Peyer's patch (tissue), 4 donors: ENCODE measurements at regions not wholly inside any gene's neighbourhood (a gene's known extent, or its start where the extent isn't known, plus 50 kb on each side); places are given as distances from the start of the nearest gene placed in this dataset.

Source experiments
- POLR2A ChIP-seq, 2 donors: fragments of 450-650 bp; IDR thresholded peaks; one replicate each; pipeline ENCODE4 v1.5.1; 2017; ENCODE audit warnings: antibody characterized with exemption in 2 of 2, mild to moderate bottlenecking in 2 of 2, moderate library complexity in 2 of 2
- TF ChIP-seq, protein P1 (sequence below), 6 experiments: fragments of 450-650 bp in 4 of 6; fragments of 200-600 bp in 2 of 6; sonication (generic) in 1 of 6; IDR thresholded peaks; one replicate each; pipeline ENCODE4 v1.5.1; 2017 to 2019; ENCODE audit warnings: antibody characterized with exemption in 6 of 6, mild to moderate bottlenecking in 3 of 6, moderate library complexity in 1 of 6

GRCh38 chr1:101162300-101162699 is 74.5 kb upstream of the S1PR1 start:
- TF ChIP-seq, protein P1, sequence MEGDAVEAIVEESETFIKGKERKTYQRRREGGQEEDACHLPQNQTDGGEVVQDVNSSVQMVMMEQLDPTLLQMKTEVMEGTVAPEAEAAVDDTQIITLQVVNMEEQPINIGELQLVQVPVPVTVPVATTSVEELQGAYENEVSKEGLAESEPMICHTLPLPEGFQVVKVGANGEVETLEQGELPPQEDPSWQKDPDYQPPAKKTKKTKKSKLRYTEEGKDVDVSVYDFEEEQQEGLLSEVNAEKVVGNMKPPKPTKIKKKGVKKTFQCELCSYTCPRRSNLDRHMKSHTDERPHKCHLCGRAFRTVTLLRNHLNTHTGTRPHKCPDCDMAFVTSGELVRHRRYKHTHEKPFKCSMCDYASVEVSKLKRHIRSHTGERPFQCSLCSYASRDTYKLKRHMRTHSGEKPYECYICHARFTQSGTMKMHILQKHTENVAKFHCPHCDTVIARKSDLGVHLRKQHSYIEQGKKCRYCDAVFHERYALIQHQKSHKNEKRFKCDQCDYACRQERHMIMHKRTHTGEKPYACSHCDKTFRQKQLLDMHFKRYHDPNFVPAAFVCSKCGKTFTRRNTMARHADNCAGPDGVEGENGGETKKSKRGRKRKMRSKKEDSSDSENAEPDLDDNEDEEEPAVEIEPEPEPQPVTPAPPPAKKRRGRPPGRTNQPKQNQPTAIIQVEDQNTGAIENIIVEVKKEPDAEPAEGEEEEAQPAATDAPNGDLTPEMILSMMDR (IDR thresholded peaks at IDR 0.05), result no peak
- no peak for TF ChIP-seq POLR2A (IDR thresholded peaks at IDR 0.05)
